Stomach (tissue), 8 donors: ENCODE measurements at regions not wholly inside any gene's neighbourhood (a gene's known extent, or its start where the extent isn't known, plus 50 kb on each side); places are given as distances from the start of the nearest gene placed in this dataset.

Experiments used
- DNase-seq, 2 donors: peaks; one replicate each; pipeline versions ENCODE4 v3.0.0 to v3.0.0-alpha.2; 2013 to 2019
- H3K27ac ChIP-seq, 5 donors: fragments of 200-600 bp in 4 of 5; sonication (generic) in 4 of 5; one replicate each; pipeline ENCODE4 v1.5.1; 2013 to 2019; ENCODE audit warnings: mild to moderate bottlenecking in 1 of 5, moderate library complexity in 1 of 5
- H3K27me3 ChIP-seq, 3 donors: fragments of 200-600 bp; sonication (generic); one replicate each; pipeline ENCODE4 v1.5.1; 2017 to 2019; ENCODE audit warnings: mixed run types in 1 of 3
- H3K36me3 ChIP-seq, 4 donors: fragments of 200-600 bp; sonication (generic); 1 replicate in 3 of 4; 2 replicates in 1 of 4; pipeline ENCODE4 v1.5.1; 2016 to 2019
- H3K4me1 ChIP-seq, 4 donors: fragments of 200-600 bp; sonication (generic); one replicate each; pipeline ENCODE4 v1.5.1; 2016 to 2019
- H3K4me3 ChIP-seq, 4 donors: fragments of 200-600 bp; sonication (generic) in 3 of 4; one replicate each; pipeline ENCODE4 v1.5.1; 2016 to 2019; ENCODE audit warnings: mild to moderate bottlenecking in 1 of 4
- H3K9me3 ChIP-seq, 4 donors: fragments of 200-600 bp; sonication (generic); one replicate each; pipeline ENCODE4 v1.5.1; 2016 to 2019
- CTCF ChIP-seq, 7 experiments: fragments of 450-650 bp in 4 of 7; fragments of 200-600 bp in 3 of 7; sonication (generic) in 3 of 7; IDR thresholded peaks; one replicate each; pipeline ENCODE4 v1.5.1; 2016 to 2019; ENCODE audit warnings: antibody characterized with exemption in 7 of 7, control low read depth in 2 of 7, mild to moderate bottlenecking in 1 of 7
- EP300 ChIP-seq: sonication (generic); formaldehyde crosslinking; IDR thresholded peaks from one replicate; pipeline ENCODE4 v1.6.1; 2017; ENCODE audit warnings: antibody characterized with exemption
- POLR2A ChIP-seq, 4 donors: fragments of 450-650 bp; IDR thresholded peaks; one replicate each; pipeline ENCODE4 v1.6.1; 2016; ENCODE audit warnings: antibody characterized with exemption in 4 of 4, control low read depth in 2 of 4, mild to moderate bottlenecking in 1 of 4, moderate library complexity in 1 of 4
- POLR2AphosphoS5 ChIP-seq, 3 donors: sonication (generic); formaldehyde crosslinking; IDR thresholded peaks; one replicate each; pipeline ENCODE4 v1.6.1; 2016; ENCODE audit warnings: antibody characterized with exemption in 3 of 3
- WGBS, 5 donors: extraction: QIAGEN DNeasy Blood & Tissue Kit in 3 of 5; methylation state at CpG; one replicate each; pipeline versions ENCODE4 v1.1.5 to v1.1.7; 2013 to 2018; 5-methylcytosine and 5-hydroxymethylcytosine counted together
- intact Hi-C: fragments of 100-400 bp; cut with DNase I; formaldehyde crosslinking; loops from one replicate; pipeline ENCODE4 v1.15.1; 2023; ENCODE audit warnings: low total_unique reads
- donor health status: healthy with polysubstance abuse.
- donor health status: Bipolar disorder and iron deficiency.
- donor health status: healthy.

GRCh38 chr10:11387551-11388222 lies 223.8 kb downstream of the USP6NL start:
- Histone ChIP-seq H3K4me3 (no peak overlapping the region), H3K4me1 (no peaks in the 10 kb centered on the region), H3K27ac (no peak overlapping the region), H3K27me3 (peaks cover 0 to 1% (median 0%) of the 10 kb centered on the region in 3 donors), H3K9me3 (no peaks in the 10 kb centered on the region), H3K36me3 (no peaks in the 10 kb centered on the region)
- DNase-seq: no peak
- intact Hi-C loops: no loop called here
- no peak for TF ChIP-seq POLR2AphosphoS5 (IDR thresholded peaks at IDR 0.05)
- TF ChIP-seq POLR2A (IDR thresholded peaks at IDR 0.05): no peak
- no peak for TF ChIP-seq CTCF (IDR thresholded peaks at IDR 0.05)
- TF ChIP-seq EP300: no peak
- WGBS, 5 donors: 65 to 81% (median 67%) methylated on average over 10 of the region's 10 CpGs

DNA sequence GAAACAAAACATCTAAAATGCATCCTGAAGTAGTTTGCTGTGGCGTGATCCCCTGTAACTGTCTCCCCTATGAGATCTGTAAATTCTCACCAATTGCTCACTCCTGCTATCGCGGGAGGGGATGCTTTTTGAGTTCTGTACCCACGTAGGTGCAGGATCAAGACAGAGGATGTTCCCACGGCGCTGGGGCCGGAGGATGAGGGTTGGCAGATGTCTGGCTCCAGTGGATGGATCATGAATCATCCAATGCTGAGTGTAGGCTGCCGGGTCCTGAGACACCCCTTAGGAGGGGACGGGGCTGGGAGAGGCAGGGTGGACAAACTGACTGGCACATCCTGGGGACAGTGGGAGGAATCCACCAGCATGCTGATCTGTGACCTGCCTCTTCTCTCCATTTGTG lies 224.4 kb downstream of the USP6NL start:
- Histone ChIP-seq H3K4me1 (no peaks in the 10 kb centered on the region), H3K36me3 (no peaks in the 10 kb centered on the region), H3K27me3 (no peaks in the 10 kb centered on the region), H3K27ac (no peak overlapping the region), H3K4me3 (no peak overlapping the region), H3K9me3 (no peaks in the 10 kb centered on the region)
- 78 to 86% (median 84%) methylated on average over 9 of the region's 9 CpGs for WGBS, 5 donors
- no peak for TF ChIP-seq POLR2AphosphoS5 (IDR thresholded peaks at IDR 0.05)
- no peak for TF ChIP-seq POLR2A (IDR thresholded peaks at IDR 0.05)
- TF ChIP-seq EP300: no peak
- no peak for TF ChIP-seq CTCF (IDR thresholded peaks at IDR 0.05)
- DNase-seq: no peak
- intact Hi-C loops: no loop called here
